GM12878 (cell line): ENCODE measurements at regions not wholly inside any gene's neighbourhood (a gene's known extent, or its start where the extent isn't known, plus 50 kb on each side); places are given as distances from the start of the nearest gene placed in this dataset.

Source experiments
- CBFB ChIP-seq: IDR thresholded peaks from 2 replicates; pipeline ENCODE4 v1.6.1; 2016; ENCODE audit warnings: antibody characterized with exemption, low read depth
- CHD2 ChIP-seq: IDR thresholded peaks from 2 replicates; pipeline ENCODE4 v1.6.1; 2011; ENCODE audit warnings: low read depth, low read length, improper control_type of control experiment, borderline replicate concordance
- HCFC1 ChIP-seq: fragments of 150-350 bp; IDR thresholded peaks from 2 replicates; pipeline ENCODE4 v1.6.1; 2014; ENCODE audit warnings: low read length
- HDAC6 ChIP-seq: fragments of 200-600 bp; sonication (generic); IDR thresholded peaks from one replicate; pipeline ENCODE4 v1.8.0; 2017; ENCODE audit warnings: antibody characterized with exemption; ENCODE audit not compliant: unreplicated experiment
- IKZF2 ChIP-seq, 2 experiments: fragments of 450-650 bp; IDR thresholded peaks; 2 replicates each; pipeline ENCODE4 v1.6.1; 2017; ENCODE audit warnings: mild to moderate bottlenecking in 2 of 2, moderate library complexity in 2 of 2
- LARP7 ChIP-seq: fragments of 450-650 bp; IDR thresholded peaks from 2 replicates; pipeline ENCODE4 v1.6.1; 2017; ENCODE audit warnings: mild to moderate bottlenecking
- MXI1 ChIP-seq: fragments of 150-350 bp; IDR thresholded peaks from 2 replicates; pipeline ENCODE4 v1.6.1; 2011; ENCODE audit warnings: low read depth, mild to moderate bottlenecking, inconsistent platforms, low read length, improper control_type of control experiment
- NR2C1 ChIP-seq: fragments of 450-650 bp; IDR thresholded peaks from 2 replicates; pipeline ENCODE4 v1.6.1; 2017; ENCODE audit warnings: antibody characterized with exemption, mild to moderate bottlenecking, moderate library complexity
- NR2F1 ChIP-seq: fragments of 450-650 bp; conservative IDR thresholded peaks from 2 replicates; pipeline ENCODE4 v1.6.1; 2017; ENCODE audit warnings: mild to moderate bottlenecking
- RAD21 ChIP-seq: IDR thresholded peaks from 2 replicates; pipeline ENCODE4 v1.6.1; 2011; ENCODE audit warnings: mild to moderate bottlenecking, low read depth, low read length, moderate library complexity; ENCODE audit not compliant: insufficient read depth
- RAD51 ChIP-seq: fragments of 450-650 bp; IDR thresholded peaks from 2 replicates; pipeline ENCODE4 v1.6.1; 2016; ENCODE audit warnings: moderate library complexity, mild to moderate bottlenecking, inconsistent platforms
- RELA ChIP-seq: fragments of 450-650 bp; IDR thresholded peaks from 2 replicates; pipeline ENCODE4 v1.8.0; 2014; ENCODE audit warnings: borderline replicate concordance; ENCODE audit not compliant: partially characterized antibody
- SMC3 ChIP-seq: IDR thresholded peaks from 2 replicates; pipeline ENCODE4 v1.6.1; 2011; ENCODE audit warnings: low read length, improper control_type of control experiment, borderline replicate concordance
- SREBF1 ChIP-seq: IDR thresholded peaks from 2 replicates; pipeline ENCODE4 v1.6.1; 2012; ENCODE audit warnings: mild to moderate bottlenecking, low read length
- ZBED1 ChIP-seq: IDR thresholded peaks from 2 replicates; pipeline ENCODE4 v1.6.1; 2016; ENCODE audit warnings: borderline replicate concordance
- TF ChIP-seq, protein P1 (sequence below): IDR thresholded peaks from 2 replicates; pipeline ENCODE4 v1.6.1; 2012; ENCODE audit warnings: improper control_type of control experiment, low read depth, low read length; ENCODE audit not compliant: insufficient replicate concordance
- TF ChIP-seq, protein P2 (sequence below): fragments of 450-650 bp; IDR thresholded peaks from 2 replicates; pipeline ENCODE4 v1.6.1; 2018; ENCODE audit warnings: borderline replicate concordance, mild to moderate bottlenecking; ENCODE audit not compliant: partially characterized antibody
- TF ChIP-seq, protein P3 (sequence below): fragments of 450-650 bp; IDR thresholded peaks from 2 replicates; pipeline ENCODE4 v1.6.1; 2018; ENCODE audit warnings: mild to moderate bottlenecking, low read depth, moderate library complexity; ENCODE audit not compliant: partially characterized antibody

GRCh38 chr1:233459470-233459945 lies 132.0 kb downstream of the MAP3K21 start (continued):
- TF ChIP-seq, protein P1, sequence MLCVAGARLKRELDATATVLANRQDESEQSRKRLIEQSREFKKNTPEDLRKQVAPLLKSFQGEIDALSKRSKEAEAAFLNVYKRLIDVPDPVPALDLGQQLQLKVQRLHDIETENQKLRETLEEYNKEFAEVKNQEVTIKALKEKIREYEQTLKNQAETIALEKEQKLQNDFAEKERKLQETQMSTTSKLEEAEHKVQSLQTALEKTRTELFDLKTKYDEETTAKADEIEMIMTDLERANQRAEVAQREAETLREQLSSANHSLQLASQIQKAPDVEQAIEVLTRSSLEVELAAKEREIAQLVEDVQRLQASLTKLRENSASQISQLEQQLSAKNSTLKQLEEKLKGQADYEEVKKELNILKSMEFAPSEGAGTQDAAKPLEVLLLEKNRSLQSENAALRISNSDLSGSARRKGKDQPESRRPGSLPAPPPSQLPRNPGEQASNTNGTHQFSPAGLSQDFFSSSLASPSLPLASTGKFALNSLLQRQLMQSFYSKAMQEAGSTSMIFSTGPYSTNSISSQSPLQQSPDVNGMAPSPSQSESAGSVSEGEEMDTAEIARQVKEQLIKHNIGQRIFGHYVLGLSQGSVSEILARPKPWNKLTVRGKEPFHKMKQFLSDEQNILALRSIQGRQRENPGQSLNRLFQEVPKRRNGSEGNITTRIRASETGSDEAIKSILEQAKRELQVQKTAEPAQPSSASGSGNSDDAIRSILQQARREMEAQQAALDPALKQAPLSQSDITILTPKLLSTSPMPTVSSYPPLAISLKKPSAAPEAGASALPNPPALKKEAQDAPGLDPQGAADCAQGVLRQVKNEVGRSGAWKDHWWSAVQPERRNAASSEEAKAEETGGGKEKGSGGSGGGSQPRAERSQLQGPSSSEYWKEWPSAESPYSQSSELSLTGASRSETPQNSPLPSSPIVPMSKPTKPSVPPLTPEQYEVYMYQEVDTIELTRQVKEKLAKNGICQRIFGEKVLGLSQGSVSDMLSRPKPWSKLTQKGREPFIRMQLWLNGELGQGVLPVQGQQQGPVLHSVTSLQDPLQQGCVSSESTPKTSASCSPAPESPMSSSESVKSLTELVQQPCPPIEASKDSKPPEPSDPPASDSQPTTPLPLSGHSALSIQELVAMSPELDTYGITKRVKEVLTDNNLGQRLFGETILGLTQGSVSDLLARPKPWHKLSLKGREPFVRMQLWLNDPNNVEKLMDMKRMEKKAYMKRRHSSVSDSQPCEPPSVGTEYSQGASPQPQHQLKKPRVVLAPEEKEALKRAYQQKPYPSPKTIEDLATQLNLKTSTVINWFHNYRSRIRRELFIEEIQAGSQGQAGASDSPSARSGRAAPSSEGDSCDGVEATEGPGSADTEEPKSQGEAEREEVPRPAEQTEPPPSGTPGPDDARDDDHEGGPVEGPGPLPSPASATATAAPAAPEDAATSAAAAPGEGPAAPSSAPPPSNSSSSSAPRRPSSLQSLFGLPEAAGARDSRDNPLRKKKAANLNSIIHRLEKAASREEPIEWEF: peak; percentile 91
- 0 out of 2 replicates have a peak, but pooled peaks have one; percentile 14 for TF ChIP-seq NR2C1
- no peak for TF ChIP-seq LARP7
- no peak for TF ChIP-seq ZBED1
- peak; percentile 90 for TF ChIP-seq NR2F1
- peak; percentile 72; the same call in 1 of the 2 replicates for TF ChIP-seq CHD2
- peak; percentile 42 for TF ChIP-seq RELA
- TF ChIP-seq SMC3: no peak; the same call in 1 of the 2 replicates
- TF ChIP-seq CBFB: peak; percentile 52; the same call in 1 of the 2 replicates
- TF ChIP-seq IKZF2 (IDR thresholded peaks at IDR 0.05): peak; percentile 62 to 74; a peak in 3 of 4 replicates
- no peak for TF ChIP-seq SREBF1
- TF ChIP-seq RAD21: no peak
- no peak for TF ChIP-seq HCFC1
- TF ChIP-seq, protein P2, sequence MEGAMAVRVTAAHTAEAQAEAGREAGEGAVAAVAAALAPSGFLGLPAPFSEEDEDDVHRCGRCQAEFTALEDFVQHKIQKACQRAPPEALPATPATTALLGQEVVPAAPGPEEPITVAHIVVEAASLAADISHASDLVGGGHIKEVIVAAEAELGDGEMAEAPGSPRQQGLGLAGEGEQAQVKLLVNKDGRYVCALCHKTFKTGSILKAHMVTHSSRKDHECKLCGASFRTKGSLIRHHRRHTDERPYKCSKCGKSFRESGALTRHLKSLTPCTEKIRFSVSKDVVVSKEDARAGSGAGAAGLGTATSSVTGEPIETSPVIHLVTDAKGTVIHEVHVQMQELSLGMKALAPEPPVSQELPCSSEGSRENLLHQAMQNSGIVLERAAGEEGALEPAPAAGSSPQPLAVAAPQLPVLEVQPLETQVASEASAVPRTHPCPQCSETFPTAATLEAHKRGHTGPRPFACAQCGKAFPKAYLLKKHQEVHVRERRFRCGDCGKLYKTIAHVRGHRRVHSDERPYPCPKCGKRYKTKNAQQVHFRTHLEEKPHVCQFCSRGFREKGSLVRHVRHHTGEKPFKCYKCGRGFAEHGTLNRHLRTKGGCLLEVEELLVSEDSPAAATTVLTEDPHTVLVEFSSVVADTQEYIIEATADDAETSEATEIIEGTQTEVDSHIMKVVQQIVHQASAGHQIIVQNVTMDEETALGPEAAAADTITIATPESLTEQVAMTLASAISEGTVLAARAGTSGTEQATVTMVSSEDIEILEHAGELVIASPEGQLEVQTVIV: no peak
- TF ChIP-seq MXI1: no peak
- TF ChIP-seq HDAC6: no peak
- TF ChIP-seq RAD51: peak; percentile 72
- TF ChIP-seq, protein P3, sequence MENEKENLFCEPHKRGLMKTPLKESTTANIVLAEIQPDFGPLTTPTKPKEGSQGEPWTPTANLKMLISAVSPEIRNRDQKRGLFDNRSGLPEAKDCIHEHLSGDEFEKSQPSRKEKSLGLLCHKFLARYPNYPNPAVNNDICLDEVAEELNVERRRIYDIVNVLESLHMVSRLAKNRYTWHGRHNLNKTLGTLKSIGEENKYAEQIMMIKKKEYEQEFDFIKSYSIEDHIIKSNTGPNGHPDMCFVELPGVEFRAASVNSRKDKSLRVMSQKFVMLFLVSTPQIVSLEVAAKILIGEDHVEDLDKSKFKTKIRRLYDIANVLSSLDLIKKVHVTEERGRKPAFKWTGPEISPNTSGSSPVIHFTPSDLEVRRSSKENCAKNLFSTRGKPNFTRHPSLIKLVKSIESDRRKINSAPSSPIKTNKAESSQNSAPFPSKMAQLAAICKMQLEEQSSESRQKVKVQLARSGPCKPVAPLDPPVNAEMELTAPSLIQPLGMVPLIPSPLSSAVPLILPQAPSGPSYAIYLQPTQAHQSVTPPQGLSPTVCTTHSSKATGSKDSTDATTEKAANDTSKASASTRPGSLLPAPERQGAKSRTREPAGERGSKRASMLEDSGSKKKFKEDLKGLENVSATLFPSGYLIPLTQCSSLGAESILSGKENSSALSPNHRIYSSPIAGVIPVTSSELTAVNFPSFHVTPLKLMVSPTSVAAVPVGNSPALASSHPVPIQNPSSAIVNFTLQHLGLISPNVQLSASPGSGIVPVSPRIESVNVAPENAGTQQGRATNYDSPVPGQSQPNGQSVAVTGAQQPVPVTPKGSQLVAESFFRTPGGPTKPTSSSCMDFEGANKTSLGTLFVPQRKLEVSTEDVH: no peak
